Neural cell (in vitro differentiated cells): ENCODE measurements at regions not wholly inside any gene's neighbourhood (a gene's known extent, or its start where the extent isn't known, plus 50 kb on each side); places are given as distances from the start of the nearest gene placed in this dataset.

ENCODE experiments used
- CTCF ChIP-seq: fragments of 450-650 bp; IDR thresholded peaks from 2 replicates; pipeline ENCODE4 v1.5.1; 2014; ENCODE audit warnings: antibody characterized with exemption, mild to moderate bottlenecking, moderate library complexity; ENCODE audit not compliant: poor library complexity, severe bottlenecking
- EP300 ChIP-seq: fragments of 450-650 bp; conservative IDR thresholded peaks from 2 replicates; pipeline ENCODE4 v1.6.1; 2014; ENCODE audit warnings: antibody characterized with exemption, mild to moderate bottlenecking, moderate library complexity; ENCODE audit not compliant: poor library complexity, severe bottlenecking
- EZH2 ChIP-seq: fragments of 200-600, 300-800 bp; shearing (Covaris generic), sonication (generic); IDR thresholded peaks from 2 replicates; pipeline ENCODE4 v1.6.1; 2014; ENCODE audit warnings: antibody characterized with exemption, low read length, borderline replicate concordance, mild to moderate bottlenecking; ENCODE audit not compliant: insufficient read depth, poor library complexity, severe bottlenecking
- MXI1 ChIP-seq: fragments of 450-650 bp; conservative IDR thresholded peaks from 2 replicates; pipeline ENCODE4 v1.6.1; 2014; ENCODE audit warnings: antibody characterized with exemption, mild to moderate bottlenecking; ENCODE audit not compliant: poor library complexity, severe bottlenecking
- POLR2AphosphoS5 ChIP-seq: IDR thresholded peaks from 2 replicates; pipeline ENCODE4 v1.6.1; 2012
- REST ChIP-seq: IDR thresholded peaks from 2 replicates; pipeline ENCODE4 v1.6.1; 2012; ENCODE audit warnings: borderline replicate concordance

GRCh38 chr1:88519156-88519555 is 164.9 kb upstream of the PKN2 start:
- TF ChIP-seq EZH2 (no peak), CTCF (no peak), REST (no peak), EP300 (no peak), MXI1 (no peak), POLR2AphosphoS5 (no peak)
